ENCODE measurements at regions not wholly inside any gene's neighbourhood (a gene's known extent, or its start where the extent isn't known, plus 50 kb on each side); places are given as distances from the start of the nearest gene placed in this dataset.

GRCh38 chr4:24032371-24032989 lies 142.6 kb upstream of the PPARGC1A start:
- intact Hi-C loops (cut with DNase I) = no loop called here
- no peak for DNase-seq

GRCh38 chr4:24026596-24026995 lies 136.7 kb upstream of the PPARGC1A start:
- DNase-seq = no peak
- intact Hi-C loops (cut with DNase I) = no loop called here

GRCh38 chr4:24024605-24025004 lies 134.8 kb upstream of the PPARGC1A start:
- intact Hi-C loops (cut with DNase I) = no loop called here
- no peak for DNase-seq

GRCh38 chr4:24024157-24024556 lies 134.3 kb upstream of the PPARGC1A start:
- intact Hi-C loops (cut with DNase I) = no loop called here
- no peak for DNase-seq

- DNase-seq = no peak
- intact Hi-C loops (cut with DNase I) = no loop called here
These were observed 125.9 kb upstream of the PPARGC1A start for GRCh38 chr4:24015782-24016181.

- intact Hi-C loops (cut with DNase I) = no loop called here
- DNase-seq = no peak
These were observed 124.0 kb upstream of the PPARGC1A start for GRCh38 chr4:24013668-24014422.

- intact Hi-C loops (cut with DNase I) = no loop called here
- no peak for DNase-seq
These were observed 121.1 kb upstream of the PPARGC1A start for GRCh38 chr4:24010994-24011393.

- intact Hi-C loops (cut with DNase I) = no loop called here
- DNase-seq = no peak
These were observed 120.7 kb upstream of the PPARGC1A start for GRCh38 chr4:24010573-24010972.

- intact Hi-C loops (cut with DNase I) = no loop called here
- peak in 3 of 10 donors; percentile 12 to 82 (median 69) for DNase-seq
These were observed 118.0 kb upstream of the PPARGC1A start for GRCh38 chr4:24007860-24008261.

GRCh38 chr4:24006269-24006668 lies 116.4 kb upstream of the PPARGC1A start:
- intact Hi-C loops (cut with DNase I) = no loop called here
- no peak for DNase-seq

- intact Hi-C loops (cut with DNase I) = no loop called here
These were observed 114.1 kb upstream of the PPARGC1A start for GRCh38 chr4:24003926-24004325.

GRCh38 chr4:24003496-24003895 lies 113.6 kb upstream of the PPARGC1A start:
- no peak for DNase-seq
- intact Hi-C loops (cut with DNase I) = no loop called here

More at GRCh38 chr4:24003926-24004325, 114.1 kb upstream of the PPARGC1A start:
- no peak for DNase-seq

- intact Hi-C loops (cut with DNase I) = no loop called here
- no peak for DNase-seq
These were observed 112.6 kb upstream of the PPARGC1A start for GRCh38 chr4:24002330-24002966.

GRCh38 chr4:24001486-24002329 lies 111.9 kb upstream of the PPARGC1A start:
- no peak for DNase-seq
- intact Hi-C loops (cut with DNase I) = no loop called here

GRCh38 chr4:24000470-24000831 lies 110.6 kb upstream of the PPARGC1A start:
- no peak for DNase-seq
- intact Hi-C loops (cut with DNase I) = no loop called here

- DNase-seq = no peak
- intact Hi-C loops (cut with DNase I) = no loop called here
These were observed 110.0 kb upstream of the PPARGC1A start for GRCh38 chr4:23999714-24000469.

GRCh38 chr4:23993373-23993772 lies 103.5 kb upstream of the PPARGC1A start:
- intact Hi-C loops (cut with DNase I) = no loop called here
- no peak for DNase-seq

GRCh38 chr4:23991444-23991843 lies 101.6 kb upstream of the PPARGC1A start:
- intact Hi-C loops (cut with DNase I) = no loop called here
- no peak for DNase-seq

- intact Hi-C loops (cut with DNase I) = no loop called here
- DNase-seq = no peak
These were observed 96.4 kb upstream of the PPARGC1A start for GRCh38 chr4:23986270-23986669.

GRCh38 chr4:23981328-23981727 lies 91.5 kb upstream of the PPARGC1A start:
- intact Hi-C loops (cut with DNase I) = no loop called here
- no peak for DNase-seq

All from posterior cingulate gyrus (tissue), 11 donors.